Mesothelial cell of epicardium (in vitro differentiated cells): ENCODE measurements at regions not wholly inside any gene's neighbourhood (a gene's known extent, or its start where the extent isn't known, plus 50 kb on each side); places are given as distances from the start of the nearest gene placed in this dataset.

ENCODE experiments used
- DNase-seq, 2 experiments: peaks; one replicate each; pipeline ENCODE4 v3.0.0; 2021; ENCODE audit warnings: low spot score in 2 of 2; ENCODE audit not compliant: unreplicated experiment in 2 of 2
- H3K27ac Mint-ChIP-seq: 2 replicates; pipeline ENCODE4 v1.8.0; 2021; ENCODE audit warnings: mixed read lengths
- H3K27me3 Mint-ChIP-seq: 2 replicates; pipeline ENCODE4 v1.8.0; 2021; ENCODE audit warnings: low read depth, mixed read lengths
- H3K36me3 Mint-ChIP-seq: 2 replicates; pipeline ENCODE4 v1.8.0; 2021; ENCODE audit warnings: mixed read lengths
- H3K4me1 Mint-ChIP-seq: 2 replicates; pipeline ENCODE4 v1.8.0; 2021; ENCODE audit warnings: mixed read lengths
- H3K4me3 Mint-ChIP-seq: 2 replicates; pipeline ENCODE4 v1.8.0; 2021; ENCODE audit warnings: mild to moderate bottlenecking, moderate library complexity, mixed read lengths
- H3K9me3 Mint-ChIP-seq: 2 replicates; pipeline ENCODE4 v1.8.0; 2021; ENCODE audit warnings: mixed read lengths
- TF ChIP-seq, protein P1 (sequence below): fragments of 200-600 bp; sonication (generic); IDR thresholded peaks from one replicate; pipeline ENCODE4 v1.5.0; 2021; ENCODE audit warnings: antibody characterized with exemption; ENCODE audit not compliant: unreplicated experiment

DNA sequence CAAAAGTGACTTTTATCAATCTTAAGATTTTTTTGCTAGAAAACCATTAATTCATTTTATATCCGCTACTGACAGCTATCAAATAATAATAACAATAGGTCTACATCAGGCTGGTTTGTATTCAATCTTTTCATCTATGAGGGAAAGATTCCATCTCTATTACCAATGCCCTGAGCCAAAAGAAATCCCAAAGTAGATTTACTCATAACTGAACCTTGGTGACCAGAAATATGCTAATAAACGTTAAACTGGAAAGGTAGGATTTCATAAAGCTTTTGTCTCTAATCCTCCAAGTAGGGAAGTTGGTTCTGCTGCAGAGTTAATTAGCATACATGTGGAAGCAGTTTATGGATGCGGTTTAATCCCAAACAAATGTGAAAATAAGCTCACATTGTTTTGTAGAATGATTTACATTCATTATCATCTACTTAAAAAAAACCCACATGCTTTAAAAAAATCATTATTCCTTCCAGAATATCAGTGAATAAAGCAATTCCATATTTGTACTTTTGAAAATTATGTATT is 715.5 kb downstream of the CETN3 start:
- TF ChIP-seq, protein P1, sequence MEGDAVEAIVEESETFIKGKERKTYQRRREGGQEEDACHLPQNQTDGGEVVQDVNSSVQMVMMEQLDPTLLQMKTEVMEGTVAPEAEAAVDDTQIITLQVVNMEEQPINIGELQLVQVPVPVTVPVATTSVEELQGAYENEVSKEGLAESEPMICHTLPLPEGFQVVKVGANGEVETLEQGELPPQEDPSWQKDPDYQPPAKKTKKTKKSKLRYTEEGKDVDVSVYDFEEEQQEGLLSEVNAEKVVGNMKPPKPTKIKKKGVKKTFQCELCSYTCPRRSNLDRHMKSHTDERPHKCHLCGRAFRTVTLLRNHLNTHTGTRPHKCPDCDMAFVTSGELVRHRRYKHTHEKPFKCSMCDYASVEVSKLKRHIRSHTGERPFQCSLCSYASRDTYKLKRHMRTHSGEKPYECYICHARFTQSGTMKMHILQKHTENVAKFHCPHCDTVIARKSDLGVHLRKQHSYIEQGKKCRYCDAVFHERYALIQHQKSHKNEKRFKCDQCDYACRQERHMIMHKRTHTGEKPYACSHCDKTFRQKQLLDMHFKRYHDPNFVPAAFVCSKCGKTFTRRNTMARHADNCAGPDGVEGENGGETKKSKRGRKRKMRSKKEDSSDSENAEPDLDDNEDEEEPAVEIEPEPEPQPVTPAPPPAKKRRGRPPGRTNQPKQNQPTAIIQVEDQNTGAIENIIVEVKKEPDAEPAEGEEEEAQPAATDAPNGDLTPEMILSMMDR, result no peak
- Mint-ChIP-seq H3K4me1 (no peaks in the 10 kb centered on the region), H3K4me3 (no peak overlapping the region), H3K27me3 (no peaks in the 10 kb centered on the region), H3K9me3 (no peaks in the 10 kb centered on the region), H3K36me3 (no peaks in the 10 kb centered on the region), H3K27ac (no peak overlapping the region)
- DNase-seq, result no peak

DNA sequence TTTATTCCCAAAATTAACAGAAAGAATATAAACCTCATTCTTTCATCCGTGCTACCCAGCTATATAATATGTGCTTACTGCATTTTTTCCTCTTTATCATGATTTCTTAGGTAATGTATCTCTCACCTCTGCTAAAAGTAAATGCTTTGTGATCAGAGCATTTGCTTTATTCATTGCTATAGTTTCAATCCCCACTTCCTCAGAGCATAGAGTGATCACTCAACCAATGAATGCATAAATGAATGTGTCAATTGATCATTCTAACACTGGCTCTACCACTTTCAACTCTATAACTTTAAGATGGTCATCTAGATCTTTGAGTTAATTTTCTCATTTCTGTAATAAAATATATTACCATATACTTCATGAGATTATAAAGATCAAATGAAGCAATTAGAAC is 719.2 kb downstream of the CETN3 start:
- no peak for DNase-seq
- Mint-ChIP-seq H3K9me3 (no peaks in the 10 kb centered on the region), H3K4me3 (no peak overlapping the region), H3K27me3 (no peaks in the 10 kb centered on the region), H3K27ac (no peak overlapping the region), H3K36me3 (no peaks in the 10 kb centered on the region), H3K4me1 (peaks cover 4% of the 10 kb centered on the region)
- TF ChIP-seq, protein P1, result no peak

DNA sequence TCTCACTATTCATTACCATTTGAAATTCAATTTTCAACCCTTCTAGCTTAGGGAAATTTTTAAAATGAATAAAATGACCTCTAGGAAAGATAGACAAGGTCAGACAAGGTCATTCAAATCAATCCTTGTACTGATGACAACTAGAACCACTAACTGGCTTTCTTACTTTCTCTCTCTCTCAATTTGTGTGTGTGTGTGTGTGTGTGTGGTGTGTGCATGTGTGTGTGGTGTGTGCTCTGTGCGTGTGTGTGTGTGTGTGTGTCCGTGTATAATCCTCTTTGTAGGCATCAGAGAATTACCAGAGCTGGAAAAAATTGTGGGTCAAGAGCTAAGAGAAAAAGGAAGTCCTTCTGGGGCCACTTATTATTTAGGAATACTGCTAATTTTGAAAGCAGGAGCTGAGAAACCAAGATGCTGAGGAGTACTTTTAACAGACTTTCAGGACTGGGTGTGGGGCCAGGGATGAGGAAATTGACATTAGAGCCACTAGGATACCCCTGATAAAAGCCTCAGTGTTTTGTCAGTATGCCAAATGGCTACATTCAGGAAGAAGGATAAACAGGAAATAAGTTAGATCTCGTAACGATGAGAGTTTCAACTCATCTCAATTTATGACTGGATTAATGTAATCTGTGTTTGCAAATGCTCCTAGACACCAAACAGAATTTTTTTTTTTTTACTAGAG is 723.3 kb downstream of the CETN3 start:
- Mint-ChIP-seq H3K36me3 (no peaks in the 10 kb centered on the region), H3K27ac (no peak overlapping the region), H3K4me3 (no peak overlapping the region), H3K4me1 (peaks cover 4% of the 10 kb centered on the region), H3K27me3 (no peaks in the 10 kb centered on the region), H3K9me3 (peaks cover 15% of the 10 kb centered on the region)
- no peak for DNase-seq
- TF ChIP-seq, protein P1, result no peak

DNA sequence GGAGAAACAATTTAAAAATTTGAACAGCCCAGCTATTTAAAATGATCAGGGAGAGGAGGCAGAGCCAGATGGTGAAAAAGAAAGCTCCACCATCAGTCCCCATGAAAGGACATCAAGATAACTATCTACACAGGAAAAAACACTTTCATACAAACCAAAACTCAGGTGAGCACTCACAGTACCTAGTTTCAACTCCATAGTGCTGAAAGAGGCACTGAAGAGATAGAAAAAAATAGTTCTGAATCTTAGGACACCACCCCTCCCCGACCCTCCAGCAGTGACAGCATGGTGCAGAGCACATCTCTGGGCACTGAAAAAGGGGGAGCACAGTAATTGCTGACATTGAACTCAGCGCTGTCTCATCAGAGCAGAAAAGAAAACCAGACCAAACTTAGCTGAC is 732.9 kb downstream of the CETN3 start:
- no peaks in the 10 kb centered on the region for H3K27me3 Mint-ChIP-seq
- no peaks in the 10 kb centered on the region for H3K36me3 Mint-ChIP-seq
- TF ChIP-seq, protein P1, result no peak
- peaks cover 30% of the 10 kb centered on the region for H3K9me3 Mint-ChIP-seq
- no peak overlapping the region for H3K4me3 Mint-ChIP-seq
- H3K4me1 Mint-ChIP-seq, result no peaks in the 10 kb centered on the region
- no peak for DNase-seq
- no peak overlapping the region for H3K27ac Mint-ChIP-seq

DNA sequence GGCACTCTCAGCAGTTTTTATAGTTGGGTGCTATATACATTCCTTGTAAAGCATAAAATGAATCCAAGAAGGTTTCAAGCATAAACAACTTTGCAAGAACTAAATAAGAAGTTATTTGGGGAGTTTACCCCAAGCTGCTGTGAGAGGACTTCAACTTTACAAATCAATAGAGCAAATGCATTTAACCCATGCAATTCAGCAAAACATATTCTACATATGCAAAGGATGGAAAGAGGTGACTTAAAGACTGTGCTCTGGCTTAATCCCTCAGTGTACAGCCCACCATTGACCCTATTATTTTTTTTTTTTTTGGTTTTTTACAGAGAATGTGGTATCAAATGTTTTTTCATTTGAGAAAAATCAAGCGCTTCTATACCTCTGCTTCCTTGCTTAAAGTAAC is 736.5 kb downstream of the CETN3 start:
- Mint-ChIP-seq H3K4me1 (no peaks in the 10 kb centered on the region), H3K4me3 (no peak overlapping the region), H3K9me3 (peaks cover 3% of the 10 kb centered on the region), H3K36me3 (no peaks in the 10 kb centered on the region), H3K27ac (no peak overlapping the region), H3K27me3 (no peaks in the 10 kb centered on the region)
- TF ChIP-seq, protein P1, result no peak
- no peak for DNase-seq

DNA sequence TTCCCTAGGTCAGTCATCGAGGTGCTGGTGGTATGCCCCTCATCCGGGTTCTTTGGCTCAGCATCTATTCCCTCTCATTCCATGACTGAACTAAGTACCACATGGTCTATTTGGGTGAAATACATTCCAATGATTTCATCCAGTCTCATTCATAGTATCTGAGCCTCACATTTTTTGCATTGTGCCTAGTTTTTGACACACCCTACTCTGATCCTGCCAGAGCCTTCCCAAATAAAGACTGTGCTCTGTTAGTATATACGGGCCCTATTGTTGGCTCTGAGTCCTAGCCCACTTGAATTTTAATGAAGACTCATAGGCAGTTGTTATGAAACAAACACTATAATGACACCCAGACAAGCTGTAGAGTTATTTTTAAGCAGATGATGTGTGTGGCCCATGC is 740.7 kb downstream of the CETN3 start:
- no peak for DNase-seq
- H3K4me3 Mint-ChIP-seq, result no peak overlapping the region
- no peaks in the 10 kb centered on the region for H3K4me1 Mint-ChIP-seq
- no peaks in the 10 kb centered on the region for H3K36me3 Mint-ChIP-seq
- no peaks in the 10 kb centered on the region for H3K27me3 Mint-ChIP-seq
- TF ChIP-seq, protein P1, result no peak
- H3K9me3 Mint-ChIP-seq, result peaks cover 13% of the 10 kb centered on the region
- H3K27ac Mint-ChIP-seq, result no peak overlapping the region
